ENCODE measurements at regions not wholly inside any gene's neighbourhood (a gene's known extent, or its start where the extent isn't known, plus 50 kb on each side); places are given as distances from the start of the nearest gene placed in this dataset.

GRCh38 chr12:84676787-84677186 lies 235.8 kb downstream of the SLC6A15 start:
- DNase-seq (ENCODE audit: low read depth in 1 of 2, low spot score in 1 of 2), result no peak
- ChIA-PET CTCF (no interaction called here), POLR2A (no interaction called here)
- FAIRE-seq, result no peak
- no peak overlapping the region for H3K27ac ChIP-seq
- H3K4me2 ChIP-seq, result no peak overlapping the region
- H3K4me3 ChIP-seq, result no peak overlapping the region
- no peaks in the 10 kb centered on the region for H3K4me1 ChIP-seq
- no peaks in the 10 kb centered on the region for H3K9me3 ChIP-seq
- no peak for ATAC-seq
- TF ChIP-seq PHF8 (IDR thresholded peaks at IDR 0.05; ENCODE audit: borderline replicate concordance, low read depth) (no peak), HMGXB4 (CRISPR knock-in tag; IDR thresholded peaks at IDR 0.05; ENCODE audit: borderline replicate concordance) (no peak), ZNF302 (CRISPR knock-in tag; IDR thresholded peaks at IDR 0.05) (no peak), ZSCAN20 (CRISPR knock-in tag; IDR thresholded peaks at IDR 0.05) (no peak), FOXS1 (CRISPR knock-in tag; IDR thresholded peaks at IDR 0.05) (no peak), CHD4 (IDR thresholded peaks at IDR 0.05; ENCODE audit: borderline replicate concordance) (no peak), TP53 (CRISPR knock-in tag; IDR thresholded peaks at IDR 0.05) (no peak), ZC3H11A (IDR thresholded peaks at IDR 0.05) (no peak), HES2 (IDR thresholded peaks at IDR 0.05) (no peak), ATOH8 (CRISPR knock-in tag; IDR thresholded peaks at IDR 0.05; ENCODE audit: low read depth) (no peak), EHMT2 (IDR thresholded peaks at IDR 0.05; ENCODE audit: low read depth) (no peak), EP300 (IDR thresholded peaks at IDR 0.05) (no peak), HOXB13 (CRISPR knock-in tag; IDR thresholded peaks at IDR 0.05; ENCODE audit: low read depth) (no peak), TFCP2L1 (CRISPR knock-in tag; IDR thresholded peaks at IDR 0.05) (no peak), RARB (CRISPR knock-in tag; IDR thresholded peaks at IDR 0.05) (no peak), ZFP36 (IDR thresholded peaks at IDR 0.05; ENCODE audit: borderline replicate concordance, partially characterized antibody) (no peak), RNF2 (IDR thresholded peaks at IDR 0.05; ENCODE audit: borderline replicate concordance, low read depth) (no peak), RAD21 (conservative IDR thresholded peaks at IDR 0.05 in 1 of 2, IDR thresholded peaks at IDR 0.05 in 1 of 2) (no peak), EHF (CRISPR knock-in tag; IDR thresholded peaks at IDR 0.05) (no peak)

GRCh38 chr12:84661786-84662185 lies 250.8 kb downstream of the SLC6A15 start:
- DNase-seq (ENCODE audit: low read depth in 1 of 2, low spot score in 1 of 2) (no peak), ATAC-seq (no peak), FAIRE-seq (no peak)
- no peaks in the 10 kb centered on the region for H3K4me1 ChIP-seq
- H3K4me2 ChIP-seq, result no peak overlapping the region
- no peak overlapping the region for H3K27ac ChIP-seq
- H3K9me3 ChIP-seq, result no peaks in the 10 kb centered on the region
- no peak for TF ChIP-seq CBX8 (IDR thresholded peaks at IDR 0.05)
- TF ChIP-seq EHMT2 (IDR thresholded peaks at IDR 0.05; ENCODE audit: low read depth), result no peak
- TF ChIP-seq ZFP36 (IDR thresholded peaks at IDR 0.05; ENCODE audit: borderline replicate concordance, partially characterized antibody), result no peak
- no peak for TF ChIP-seq MYC (IDR thresholded peaks at IDR 0.05; ENCODE audit: borderline replicate concordance, low read length)
- TF ChIP-seq PBX3 (IDR thresholded peaks at IDR 0.05), result no peak
- TF ChIP-seq EHF (CRISPR knock-in tag; IDR thresholded peaks at IDR 0.05), result no peak
- TF ChIP-seq USF2 (IDR thresholded peaks at IDR 0.05), result no peak
- TF ChIP-seq RARB (CRISPR knock-in tag; IDR thresholded peaks at IDR 0.05), result no peak
- TF ChIP-seq HES2 (IDR thresholded peaks at IDR 0.05), result no peak
- no peak overlapping the region for H3K4me3 ChIP-seq
- CTCF ChIA-PET, result no interaction called here
- POLR2A ChIA-PET, result no interaction called here

Measured in A549 (cell line).